GM21825 (cell line): ENCODE measurements at regions not wholly inside any gene's neighbourhood (a gene's known extent, or its start where the extent isn't known, plus 50 kb on each side); places are given as distances from the start of the nearest gene placed in this dataset.
"Not testable (repeated sequence)": the region's sequence is repeated elsewhere in the genome, so short reads cannot be mapped to it uniquely, and the experiment has no call there.

Experiments used
- ATAC-seq: cut with Tn5 transposase; IDR thresholded peaks from one replicate; pipeline ENCODE4 v1.9.1; 2021; ENCODE audit warnings: mild to moderate bottlenecking, moderate library complexity; ENCODE audit not compliant: unreplicated experiment

GRCh38 chr6:132199343-132199742, 201.9 kb downstream of the MOXD1 start:
- no peak for ATAC-seq

GRCh38 chr6:132198896-132199295, 202.4 kb downstream of the MOXD1 start:
- no peak for ATAC-seq

DNA sequence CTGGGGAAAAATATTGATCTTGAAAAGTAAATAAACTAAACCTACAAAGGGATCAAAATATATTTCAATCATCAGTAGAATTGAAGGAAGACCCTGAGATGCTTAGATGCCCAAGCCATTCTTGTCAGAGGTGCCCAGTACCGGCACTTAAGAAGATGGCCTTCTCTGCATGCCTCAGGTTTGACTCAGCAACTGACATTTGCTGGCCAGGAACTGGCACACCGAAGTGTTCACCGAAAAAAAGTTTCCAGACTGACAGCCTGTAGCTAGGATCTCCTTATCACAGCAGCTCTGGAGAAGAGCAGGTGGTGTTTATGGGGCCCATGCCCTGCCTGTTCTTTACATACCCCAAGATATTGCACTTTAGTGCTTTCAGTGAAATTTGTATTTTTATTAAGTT, 203.2 kb downstream of the MOXD1 start:
- ATAC-seq: no peak

DNA sequence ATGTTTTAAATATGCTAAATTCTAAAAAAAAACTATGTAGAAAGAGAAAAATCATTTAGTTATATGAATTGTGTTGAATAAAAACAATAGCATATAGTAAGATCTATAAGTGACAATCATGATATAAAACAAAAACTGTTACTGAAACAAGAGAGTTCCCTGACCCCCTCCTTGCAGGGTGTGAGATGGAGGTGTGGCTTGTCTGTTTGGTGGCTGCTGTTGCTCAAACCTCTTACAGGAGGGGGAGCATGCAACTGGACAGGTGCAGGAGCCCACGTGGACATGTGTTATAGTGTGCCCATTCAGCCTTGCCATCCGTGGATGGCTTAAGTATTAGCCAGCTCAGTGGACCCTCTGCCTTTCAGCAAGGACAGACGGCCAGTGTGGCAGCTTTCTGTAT, 206.7 kb downstream of the MOXD1 start:
- no peak for ATAC-seq

- ATAC-seq: no peak
Measured at GRCh38 chr6:132192631-132193030, 208.6 kb downstream of the MOXD1 start.

DNA sequence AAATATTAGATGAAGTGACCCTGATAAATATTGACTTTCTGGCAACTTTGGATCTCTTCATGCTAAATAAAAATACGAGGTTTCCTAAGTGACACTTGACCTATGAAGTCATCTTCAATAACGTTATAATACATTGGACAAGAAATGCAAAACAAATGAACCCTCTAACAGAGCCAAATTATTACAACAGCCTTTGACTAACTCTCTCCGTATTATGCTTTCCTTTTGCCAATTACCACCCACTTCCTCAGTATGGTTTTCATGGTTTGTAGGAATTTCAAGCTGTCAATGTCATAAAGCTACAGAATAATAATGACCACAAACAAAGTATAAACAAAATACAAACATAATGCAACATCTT, 210.5 kb downstream of the MOXD1 start:
- no peak for ATAC-seq

- no peak for ATAC-seq
Measured at GRCh38 chr6:132190097-132190814, 211.0 kb downstream of the MOXD1 start.

DNA sequence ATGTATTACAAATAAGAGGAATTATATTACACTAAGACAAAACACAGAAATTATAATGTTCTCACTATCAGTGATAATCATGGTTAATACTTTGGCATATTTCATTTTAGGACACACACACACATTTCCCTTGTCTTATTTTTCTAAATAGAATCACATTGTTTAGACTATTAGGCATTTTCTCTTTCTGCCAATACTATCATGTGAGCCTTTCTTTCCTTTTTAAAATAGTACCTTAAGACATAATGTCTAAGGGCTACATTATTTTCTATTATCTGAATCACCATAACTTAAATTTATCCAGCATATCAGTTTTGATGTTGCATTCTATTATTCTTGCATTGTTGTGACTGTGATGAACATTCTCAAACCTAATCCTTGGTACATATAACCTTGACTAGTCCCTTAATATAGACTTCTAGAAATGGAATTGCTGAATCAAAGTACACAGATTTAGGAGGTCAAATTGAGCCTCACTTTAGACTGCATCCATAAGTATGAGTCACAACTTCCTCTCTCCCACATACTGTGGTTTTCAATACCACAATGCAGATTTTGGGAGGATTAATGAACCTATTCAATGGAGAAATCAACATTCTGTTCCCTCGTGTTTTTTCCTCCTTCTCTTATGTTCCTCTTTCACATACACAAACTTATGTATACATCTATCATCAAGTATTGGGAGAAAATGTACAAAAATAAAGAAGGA, 212.6 kb downstream of the MOXD1 start:
- no peak for ATAC-seq

DNA sequence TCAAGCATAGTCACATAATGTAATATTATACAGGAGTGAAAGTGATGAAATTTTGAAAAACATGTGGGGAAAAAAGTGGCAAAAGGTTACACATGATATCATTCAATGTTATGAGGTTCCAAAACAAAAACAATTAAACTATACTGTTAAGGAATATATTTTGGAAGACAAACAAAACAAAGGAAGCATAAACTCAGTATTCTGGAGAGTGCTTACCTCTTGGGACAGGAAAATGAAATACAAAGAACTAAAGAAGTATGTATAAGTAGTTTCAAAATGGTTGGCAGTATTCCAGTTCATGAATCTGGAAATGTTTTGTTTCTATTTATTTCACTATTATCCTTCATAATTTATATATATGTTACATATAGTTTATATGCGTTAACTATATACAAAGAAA, 213.5 kb downstream of the MOXD1 start:
- ATAC-seq: no peak

GRCh38 chr6:132184966-132185365, 216.3 kb downstream of the MOXD1 start:
- not testable (repeated sequence) for ATAC-seq

GRCh38 chr6:132179955-132180354, 221.3 kb downstream of the MOXD1 start:
- no peak for ATAC-seq

- no peak for ATAC-seq
Measured at GRCh38 chr6:132174919-132175318, 223.7 kb upstream of the CCN2 start.

DNA sequence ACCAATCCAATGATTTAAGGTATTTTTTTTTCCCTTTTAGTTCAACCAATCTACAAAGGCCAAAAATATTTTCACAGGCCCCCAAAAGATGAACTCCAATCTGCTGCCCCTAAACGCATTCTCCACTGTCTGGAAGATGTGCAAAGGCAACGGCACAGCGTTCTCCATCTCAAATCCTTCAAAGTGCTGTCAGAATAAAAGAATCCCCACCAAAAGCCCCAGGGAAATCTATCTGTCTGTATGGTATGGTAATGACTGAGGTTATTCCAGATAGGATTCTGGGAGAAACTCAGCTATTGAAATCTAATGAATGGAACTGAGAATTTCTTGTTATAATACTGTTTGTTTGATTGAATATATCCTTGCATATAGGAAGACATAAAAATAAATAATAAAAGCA, 217.8 kb upstream of the CCN2 start:
- ATAC-seq: no peak

- ATAC-seq: no peak
Measured at GRCh38 chr6:132167929-132168892, 217.0 kb upstream of the CCN2 start.

GRCh38 chr6:132166526-132167051, 215.4 kb upstream of the CCN2 start:
- no peak for ATAC-seq

DNA sequence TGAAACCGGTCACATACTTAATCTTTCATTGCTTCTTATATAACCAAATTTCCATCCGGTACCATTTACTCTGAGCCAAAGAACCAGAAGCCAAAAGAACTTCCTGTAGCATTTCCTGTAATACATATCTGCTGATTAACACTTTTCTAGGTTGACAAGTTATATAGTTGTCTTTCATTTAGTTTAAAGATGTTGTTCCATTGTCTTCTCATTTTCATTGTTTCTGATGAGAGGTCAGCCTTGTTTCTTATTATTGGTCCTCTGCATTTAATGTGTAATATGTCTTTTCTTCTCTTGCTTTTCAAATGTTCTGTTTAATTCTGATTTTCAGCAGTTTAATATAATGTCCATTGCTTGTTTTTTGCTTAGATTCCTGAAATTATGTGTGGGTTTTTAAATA, 214.5 kb upstream of the CCN2 start:
- no peak for ATAC-seq

DNA sequence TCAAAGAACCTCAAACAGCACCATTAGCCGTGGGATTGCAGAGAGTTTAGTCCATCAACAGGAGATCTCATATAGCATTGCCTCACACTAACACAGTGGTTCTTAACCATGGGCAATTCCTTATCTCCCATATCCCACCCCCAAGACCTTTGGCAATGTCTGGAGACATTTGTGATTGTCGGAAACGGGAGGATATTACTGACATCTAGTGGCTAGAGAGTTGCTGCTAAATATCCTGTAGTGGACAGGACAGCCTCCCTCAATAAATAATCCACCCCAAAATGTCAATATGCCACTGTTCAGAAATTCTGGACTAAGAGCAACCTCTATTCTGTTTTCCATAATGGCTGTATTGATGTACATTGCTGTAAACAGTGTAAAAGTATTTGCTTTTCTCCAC, 210.1 kb upstream of the CCN2 start:
- no peak for ATAC-seq

- ATAC-seq: no peak
Measured at GRCh38 chr6:132153221-132153898, 202.2 kb upstream of the CCN2 start.

GRCh38 chr6:132147530-132148011, 196.4 kb upstream of the CCN2 start:
- ATAC-seq: no peak

DNA sequence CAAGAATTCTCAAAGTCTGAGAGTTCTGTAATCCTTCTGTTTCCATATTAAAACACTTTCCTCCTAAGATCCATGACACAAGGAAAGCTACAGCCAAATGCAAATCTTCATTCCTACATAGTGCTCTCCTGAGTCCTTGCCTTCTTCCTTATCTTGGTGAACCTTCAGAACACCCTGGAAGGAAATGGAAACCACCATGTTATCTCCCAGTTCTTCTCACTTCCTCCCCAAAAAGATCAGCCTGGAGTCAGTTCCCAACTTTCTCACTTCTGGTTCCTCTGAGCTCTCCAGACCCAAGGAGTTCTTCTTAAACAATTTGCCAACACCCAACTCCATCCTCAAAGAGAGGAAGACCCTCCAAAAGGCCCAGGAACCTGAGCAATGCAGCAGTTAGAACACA, 193.3 kb upstream of the CCN2 start:
- no peak for ATAC-seq

GRCh38 chr6:132143258-132143657, 192.1 kb upstream of the CCN2 start:
- ATAC-seq: no peak
